SJSA1 (cell line): ENCODE measurements at regions not wholly inside any gene's neighbourhood (a gene's known extent, or its start where the extent isn't known, plus 50 kb on each side); places are given as distances from the start of the nearest gene placed in this dataset.

Source experiments
- DNase-seq, 2 experiments: peaks; one replicate each; pipeline ENCODE4 v3.0.0-alpha.2; 2015 to 2020; ENCODE audit warnings: low spot score in 2 of 2, low read depth in 1 of 2
- H3K27ac ChIP-seq: fragments of 250-450 bp; sonication (Bioruptor Pico); 2 replicates; pipeline ENCODE4 v1.5.1; 2020; ENCODE audit warnings: mild to moderate bottlenecking, moderate library complexity
- H3K27me3 ChIP-seq: fragments of 250-450 bp; sonication (Bioruptor Pico); replicated peaks from 2 replicates; pipeline ENCODE4 v1.5.1; 2020; ENCODE audit warnings: mild to moderate bottlenecking, moderate library complexity
- H3K36me3 ChIP-seq: fragments of 250-450 bp; sonication (Bioruptor Pico); 2 replicates; pipeline ENCODE4 v1.5.1; 2020; ENCODE audit warnings: mild to moderate bottlenecking
- H3K4me1 ChIP-seq: fragments of 250-450 bp; sonication (Bioruptor Pico); replicated peaks from 2 replicates; pipeline ENCODE4 v1.6.1; 2021; ENCODE audit warnings: mild to moderate bottlenecking
- H3K4me3 ChIP-seq: fragments of 250-450 bp; sonication (Bioruptor Pico); 2 replicates; pipeline ENCODE4 v1.5.1; 2020; ENCODE audit warnings: mild to moderate bottlenecking
- H3K9me3 ChIP-seq: fragments of 250-450 bp; sonication (Bioruptor Pico); replicated peaks from 2 replicates; pipeline ENCODE4 v1.5.1; 2020; ENCODE audit warnings: mild to moderate bottlenecking

DNA sequence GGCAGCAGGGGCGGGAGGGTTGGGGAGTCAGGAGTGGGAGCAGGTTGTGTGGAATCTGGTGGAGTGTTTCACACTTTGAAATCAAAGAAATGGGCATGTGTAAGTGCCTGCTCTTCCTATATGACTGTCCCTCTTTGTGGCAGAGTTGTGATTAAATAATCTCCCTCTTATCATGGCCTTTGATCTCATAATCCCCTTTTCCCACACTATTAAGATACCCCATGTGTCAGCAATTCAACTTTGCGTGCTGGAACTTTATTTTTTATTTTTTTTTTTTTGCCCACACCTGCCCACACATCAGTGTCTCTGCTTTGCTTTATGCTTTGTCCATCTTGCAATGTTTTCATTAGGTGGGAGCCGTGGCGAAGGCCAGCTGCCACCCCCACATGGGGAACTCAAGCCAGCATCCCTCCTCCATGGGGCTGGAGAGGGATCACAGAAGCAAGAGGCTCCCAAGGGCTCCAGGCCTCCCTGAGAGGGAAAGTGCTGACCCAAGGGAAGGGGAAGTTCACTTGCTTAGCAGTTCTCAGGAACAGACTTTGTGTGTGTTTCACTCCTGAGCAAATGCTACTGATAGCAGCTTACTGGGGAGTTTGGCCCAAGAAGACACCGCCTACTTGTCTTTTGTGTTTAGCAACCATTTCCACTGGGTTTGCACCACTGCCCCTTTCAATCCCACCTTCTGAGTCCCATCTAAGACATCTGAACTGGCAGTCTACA lies 243.4 kb downstream of the BCL11A start:
- Histone ChIP-seq H3K27me3 (no peaks in the 10 kb centered on the region), H3K4me3 (no peak overlapping the region), H3K4me1 (no peaks in the 10 kb centered on the region), H3K27ac (no peak overlapping the region), H3K9me3 (no peaks in the 10 kb centered on the region), H3K36me3 (no peaks in the 10 kb centered on the region)
- peak in 1 of 2 experiments; percentile 25 for DNase-seq

DNA sequence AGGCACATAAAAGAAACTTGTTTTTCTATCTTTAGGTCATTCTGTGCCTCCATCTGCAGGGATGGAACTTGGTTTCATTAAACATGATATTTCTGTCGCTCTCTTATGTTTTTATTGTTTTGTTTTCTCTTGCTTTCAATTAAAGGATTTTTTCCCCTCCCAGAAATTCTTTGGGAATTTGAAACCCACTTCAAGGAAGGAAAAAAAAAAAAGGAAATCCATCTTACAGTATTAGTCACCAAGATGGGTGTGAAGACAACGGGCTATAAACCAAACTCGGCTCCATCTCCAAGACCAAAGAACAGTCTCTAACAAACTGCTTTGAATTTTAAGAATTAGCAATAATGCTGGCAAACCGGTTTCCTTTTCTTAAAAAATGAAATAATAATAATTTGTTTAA lies 244.1 kb downstream of the BCL11A start:
- Histone ChIP-seq H3K36me3 (no peaks in the 10 kb centered on the region), H3K27me3 (no peaks in the 10 kb centered on the region), H3K9me3 (no peaks in the 10 kb centered on the region), H3K27ac (no peak overlapping the region), H3K4me3 (no peak overlapping the region), H3K4me1 (no peaks in the 10 kb centered on the region)
- no peak for DNase-seq

DNA sequence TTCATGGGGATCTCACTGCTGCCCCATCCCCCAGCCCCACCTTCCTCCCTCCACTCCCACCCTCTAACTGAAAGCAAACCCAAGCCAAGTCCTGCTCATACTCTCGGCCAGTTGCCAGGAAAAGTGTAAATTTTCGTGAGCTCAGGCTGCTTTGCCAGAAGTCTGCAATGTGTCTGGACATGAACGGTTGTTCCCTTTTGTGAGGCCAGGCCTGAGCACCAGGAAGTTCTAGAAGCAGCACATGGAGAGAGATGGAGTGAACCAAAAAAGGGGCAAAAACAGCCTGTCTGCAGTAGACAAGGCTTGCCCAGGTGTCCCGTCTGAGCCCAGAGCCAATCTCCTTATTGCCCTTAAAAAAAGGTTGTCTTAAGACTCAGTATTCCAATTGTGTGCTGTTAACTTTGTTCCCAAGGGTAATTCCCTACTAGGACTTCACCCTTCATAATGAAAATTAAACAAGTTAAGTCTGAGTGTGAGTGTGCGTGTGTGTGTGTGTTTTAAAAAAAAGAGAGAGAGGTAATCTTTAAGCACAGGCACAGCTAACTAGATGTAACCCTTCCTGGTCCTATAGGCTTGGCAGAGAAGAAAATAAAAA lies 247.1 kb downstream of the BCL11A start:
- no peaks in the 10 kb centered on the region for H3K36me3 ChIP-seq
- no peaks in the 10 kb centered on the region for H3K9me3 ChIP-seq
- no peaks in the 10 kb centered on the region for H3K27me3 ChIP-seq
- H3K4me1 ChIP-seq: no peaks in the 10 kb centered on the region
- DNase-seq: no peak
- no peak overlapping the region for H3K27ac ChIP-seq
- H3K4me3 ChIP-seq: no peak overlapping the region

DNA sequence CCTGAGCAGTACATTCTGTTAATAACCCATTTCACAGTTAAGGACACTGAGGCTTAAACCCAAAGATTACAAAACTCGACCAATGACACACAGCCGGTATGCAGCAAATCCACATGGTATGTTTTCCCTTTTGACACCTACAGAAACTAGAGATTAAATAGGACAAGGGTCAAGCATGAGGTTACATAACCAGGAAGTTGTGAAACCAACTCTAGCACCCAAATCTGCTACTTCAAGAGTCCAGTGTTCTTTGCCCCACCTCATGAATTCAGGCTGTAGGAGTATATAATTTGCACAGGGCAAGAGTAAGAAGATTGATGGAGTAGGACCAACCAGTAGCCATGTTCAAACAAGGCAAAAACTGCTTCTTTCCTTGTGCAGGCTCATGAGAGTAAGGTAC lies 249.8 kb downstream of the BCL11A start:
- no peaks in the 10 kb centered on the region for H3K4me1 ChIP-seq
- no peaks in the 10 kb centered on the region for H3K9me3 ChIP-seq
- DNase-seq: no peak
- H3K27me3 ChIP-seq: 0 out of 2 replicates have a peak, but pooled peaks cover 6% of the 10 kb centered on the region
- H3K36me3 ChIP-seq: no peaks in the 10 kb centered on the region
- H3K4me3 ChIP-seq: no peak overlapping the region
- H3K27ac ChIP-seq: no peak overlapping the region

DNA sequence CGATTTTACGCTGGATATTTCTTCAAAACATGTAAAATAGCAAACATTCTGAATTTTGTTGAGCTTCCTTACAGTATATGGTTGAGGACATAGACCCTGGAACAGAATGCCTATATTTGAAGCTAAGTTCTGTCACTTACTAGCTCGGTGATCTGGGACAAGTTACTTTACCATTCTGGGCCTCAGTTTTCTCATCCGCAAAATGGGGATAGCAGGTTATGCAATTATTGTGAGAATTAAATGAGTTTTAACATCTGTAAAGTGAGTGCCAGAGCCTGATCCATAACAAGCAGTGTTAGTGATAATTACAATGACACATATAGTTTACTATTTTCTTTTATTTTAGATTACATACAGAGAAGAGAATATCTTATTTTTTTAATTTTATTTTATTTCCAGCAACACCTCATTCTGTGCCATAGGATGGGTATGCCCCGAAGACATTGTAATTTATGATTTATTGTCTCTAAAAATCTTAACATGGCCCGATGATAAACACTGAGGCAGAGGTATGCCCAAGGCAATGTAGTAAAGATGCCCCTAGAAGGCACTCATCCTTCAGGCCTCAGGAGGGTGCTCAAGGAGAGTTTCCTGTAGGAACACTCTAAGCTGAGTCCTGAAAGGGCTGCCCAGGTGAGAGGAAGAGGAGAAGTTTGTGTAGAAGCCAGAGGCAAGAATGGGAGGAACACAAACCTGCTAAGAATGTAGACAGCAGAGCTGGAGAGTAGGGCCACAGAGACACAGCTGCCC lies 250.9 kb downstream of the BCL11A start:
- no peak overlapping the region for H3K27ac ChIP-seq

DNA sequence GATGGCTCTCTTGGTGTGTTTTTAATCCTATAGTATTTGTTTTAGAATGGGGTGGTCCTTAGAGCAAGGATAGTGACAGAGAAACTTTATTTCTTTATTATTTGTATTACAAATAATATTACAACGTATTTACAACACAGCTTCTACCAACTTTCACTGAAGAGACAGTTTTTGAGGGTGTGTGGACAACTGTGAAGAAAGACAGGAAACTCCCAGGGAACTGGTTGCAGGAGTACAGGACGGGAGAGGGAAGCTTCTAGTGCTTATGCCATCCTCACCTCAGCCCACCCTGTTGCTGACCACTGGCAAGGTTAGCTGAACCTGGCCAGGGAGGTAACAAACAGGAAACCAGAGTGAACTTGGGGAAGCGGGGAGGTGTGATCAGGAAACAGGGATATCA lies 251.7 kb downstream of the BCL11A start:
- no peak overlapping the region for H3K4me3 ChIP-seq
- DNase-seq: no peak
- no peak overlapping the region for H3K27ac ChIP-seq
- no peaks in the 10 kb centered on the region for H3K4me1 ChIP-seq
- no peaks in the 10 kb centered on the region for H3K36me3 ChIP-seq
- H3K9me3 ChIP-seq: no peaks in the 10 kb centered on the region
- H3K27me3 ChIP-seq: 0 out of 2 replicates have a peak, but pooled peaks cover 6% of the 10 kb centered on the region

More for the DNA sequence above, 250.9 kb downstream of the BCL11A start:
- Histone ChIP-seq H3K4me1 (no peaks in the 10 kb centered on the region), H3K9me3 (no peaks in the 10 kb centered on the region), H3K36me3 (no peaks in the 10 kb centered on the region), H3K27me3 (0 out of 2 replicates have a peak, but pooled peaks cover 6% of the 10 kb centered on the region), H3K4me3 (no peak overlapping the region)
- DNase-seq: no peak

DNA sequence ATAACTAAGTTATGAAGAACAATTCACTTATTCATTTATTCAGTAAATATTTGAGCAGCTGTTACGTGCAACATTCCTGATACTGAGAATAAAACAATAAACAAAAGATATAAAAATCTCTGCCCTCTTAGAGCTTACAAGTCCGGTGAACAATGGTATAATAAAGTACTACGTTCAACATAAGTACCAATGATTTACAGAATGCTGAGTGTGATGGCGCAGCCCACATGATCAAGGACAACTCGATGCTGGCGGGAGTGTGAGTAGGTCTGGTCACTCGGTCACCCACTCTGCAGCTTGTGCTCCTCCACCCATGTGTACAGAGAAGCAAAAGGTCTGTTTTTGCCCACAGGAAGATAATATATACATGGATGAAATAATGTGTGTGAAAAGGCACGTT lies 254.3 kb downstream of the BCL11A start:
- no peak for DNase-seq
- H3K4me3 ChIP-seq: no peak overlapping the region
- 0 out of 2 replicates have a peak, but pooled peaks cover 6% of the 10 kb centered on the region for H3K27me3 ChIP-seq
- no peak overlapping the region for H3K27ac ChIP-seq
- no peaks in the 10 kb centered on the region for H3K9me3 ChIP-seq
- no peaks in the 10 kb centered on the region for H3K36me3 ChIP-seq
- no peaks in the 10 kb centered on the region for H3K4me1 ChIP-seq

DNA sequence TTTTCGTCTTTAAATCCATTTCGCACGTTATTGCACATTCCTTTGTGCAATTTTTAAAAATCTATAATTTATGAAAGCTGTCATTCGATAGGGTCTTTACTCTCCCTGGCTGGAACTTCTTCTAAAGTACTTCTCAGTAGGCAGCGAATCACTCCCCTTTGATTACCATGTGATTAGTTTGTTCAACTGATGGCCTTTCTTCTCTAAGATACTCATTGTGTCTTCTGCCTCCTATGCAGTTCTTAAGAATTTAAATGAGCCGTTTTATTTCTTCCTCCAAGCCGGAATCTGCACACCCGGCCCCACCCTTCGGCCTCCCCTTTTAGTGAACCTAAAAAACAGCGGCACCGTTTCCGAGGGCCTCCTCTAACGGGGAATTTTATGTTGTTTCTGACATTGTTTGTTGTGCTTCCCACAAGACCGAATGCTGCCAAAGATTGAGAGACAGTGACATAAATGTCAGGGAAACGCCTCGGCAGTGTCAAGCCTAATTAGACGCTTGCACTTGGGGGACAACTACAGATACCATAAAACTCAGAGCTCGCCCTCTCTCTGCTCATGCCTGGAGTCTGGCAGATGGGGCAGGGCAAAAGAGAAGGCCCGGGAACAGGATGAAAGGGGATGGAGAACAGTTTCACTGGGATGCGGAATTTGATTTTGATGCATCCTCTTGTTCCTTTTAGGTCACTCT lies 255.3 kb downstream of the BCL11A start:
- Histone ChIP-seq H3K9me3 (no peaks in the 10 kb centered on the region), H3K4me3 (no peak overlapping the region), H3K27ac (no peak overlapping the region), H3K36me3 (no peaks in the 10 kb centered on the region), H3K27me3 (0 out of 2 replicates have a peak, but pooled peaks cover 6% of the 10 kb centered on the region), H3K4me1 (no peaks in the 10 kb centered on the region)
- DNase-seq: no peak

DNA sequence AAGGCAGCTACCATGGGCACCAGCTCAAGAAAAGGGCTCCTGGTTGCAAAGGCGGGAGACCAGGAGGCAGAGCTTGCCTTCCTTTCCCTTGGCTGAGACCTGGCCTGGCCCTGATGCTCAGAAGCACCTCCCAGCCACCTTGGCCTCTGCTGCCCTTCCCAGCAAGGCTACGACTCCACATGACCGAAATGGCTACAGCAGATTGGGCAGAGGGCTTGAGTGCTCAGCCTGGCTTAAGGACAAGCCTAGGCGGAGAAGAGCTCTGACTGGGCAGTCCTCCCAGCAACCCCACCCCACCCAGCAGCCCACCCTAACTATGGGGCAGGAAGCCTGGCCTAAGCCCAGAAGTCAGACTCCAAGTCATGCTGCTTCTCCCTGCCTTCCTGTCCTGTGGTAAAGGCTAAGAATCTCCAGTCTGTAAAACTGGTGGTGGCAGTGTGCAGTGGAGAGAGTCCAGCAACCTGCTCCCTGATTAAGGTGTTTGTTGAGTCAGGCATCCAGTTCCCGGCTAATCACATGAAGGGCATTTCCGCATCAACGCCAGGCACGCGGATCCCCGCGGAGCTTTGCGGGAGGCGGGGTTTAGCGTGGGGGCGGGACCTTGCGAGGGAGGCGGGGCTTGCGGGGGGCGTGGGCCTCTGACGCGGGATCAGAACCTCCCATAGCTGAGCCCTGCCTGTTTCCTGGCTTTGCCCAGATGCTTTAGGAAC lies 256.0 kb downstream of the BCL11A start:
- Histone ChIP-seq H3K4me3 (no peak overlapping the region), H3K4me1 (no peaks in the 10 kb centered on the region)
- no peak for DNase-seq

DNA sequence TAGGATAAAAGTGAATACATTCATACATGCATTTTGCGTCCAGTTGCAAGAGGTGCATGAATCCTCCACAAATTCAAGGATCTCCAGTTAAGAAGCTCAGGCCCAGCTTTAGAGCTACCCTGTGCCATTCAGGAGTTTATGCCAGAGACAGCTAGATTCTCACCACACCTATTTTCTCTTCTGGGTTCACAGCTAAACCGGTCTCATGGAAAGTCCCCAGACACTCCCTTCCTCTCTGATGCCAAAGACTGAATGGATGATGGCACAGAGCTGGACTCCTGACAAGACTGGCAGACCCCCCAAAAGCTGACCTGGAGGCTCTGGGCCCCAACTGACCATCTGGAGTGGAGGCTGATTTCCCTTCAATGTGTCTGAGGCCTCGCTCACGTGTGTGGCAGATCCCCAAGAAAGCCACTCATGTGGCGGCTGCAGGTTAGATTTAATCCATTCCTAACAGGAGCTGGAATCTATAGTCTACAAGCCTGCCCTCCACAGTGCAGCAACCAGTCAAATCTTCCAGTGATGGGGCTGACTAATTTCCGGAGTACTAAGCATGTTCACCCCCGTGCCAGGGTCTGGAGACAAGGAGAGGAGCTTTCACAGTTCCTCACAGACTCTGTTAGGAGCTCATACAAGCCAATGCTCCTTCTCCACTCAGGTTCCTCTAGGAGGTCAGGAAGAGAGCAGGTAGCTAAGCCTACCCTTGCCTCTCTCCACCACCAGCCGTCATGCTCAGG lies 257.1 kb downstream of the BCL11A start:
- no peak overlapping the region for H3K4me3 ChIP-seq
- no peaks in the 10 kb centered on the region for H3K36me3 ChIP-seq
- H3K27me3 ChIP-seq: 0 out of 2 replicates have a peak, but pooled peaks cover 6% of the 10 kb centered on the region
- H3K9me3 ChIP-seq: no peaks in the 10 kb centered on the region
- H3K27ac ChIP-seq: no peak overlapping the region
- DNase-seq: no peak
- no peaks in the 10 kb centered on the region for H3K4me1 ChIP-seq

More for the DNA sequence above, 256.0 kb downstream of the BCL11A start:
- Histone ChIP-seq H3K9me3 (no peaks in the 10 kb centered on the region), H3K27ac (no peak overlapping the region), H3K27me3 (0 out of 2 replicates have a peak, but pooled peaks cover 6% of the 10 kb centered on the region), H3K36me3 (no peaks in the 10 kb centered on the region)

DNA sequence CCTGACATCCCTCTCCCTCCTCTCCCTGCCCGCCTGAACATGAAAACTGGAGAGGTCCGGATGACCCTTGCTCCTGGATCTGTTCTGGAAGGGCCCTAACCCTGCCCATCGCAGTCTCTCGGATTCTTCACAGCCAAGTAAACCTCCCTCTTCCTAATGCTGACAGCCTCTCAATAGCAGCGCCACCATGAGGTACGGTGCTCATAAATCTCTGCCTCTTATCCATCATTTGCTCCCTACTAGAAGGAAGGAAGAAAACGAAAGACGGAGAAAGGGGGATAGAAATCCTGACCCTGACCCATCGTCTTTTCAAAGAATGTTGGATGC lies 257.9 kb downstream of the BCL11A start:
- Histone ChIP-seq H3K4me1 (no peaks in the 10 kb centered on the region), H3K27me3 (0 out of 2 replicates have a peak, but pooled peaks cover 4% of the 10 kb centered on the region), H3K36me3 (no peaks in the 10 kb centered on the region), H3K27ac (no peak overlapping the region), H3K9me3 (no peaks in the 10 kb centered on the region), H3K4me3 (no peak overlapping the region)
- no peak for DNase-seq

DNA sequence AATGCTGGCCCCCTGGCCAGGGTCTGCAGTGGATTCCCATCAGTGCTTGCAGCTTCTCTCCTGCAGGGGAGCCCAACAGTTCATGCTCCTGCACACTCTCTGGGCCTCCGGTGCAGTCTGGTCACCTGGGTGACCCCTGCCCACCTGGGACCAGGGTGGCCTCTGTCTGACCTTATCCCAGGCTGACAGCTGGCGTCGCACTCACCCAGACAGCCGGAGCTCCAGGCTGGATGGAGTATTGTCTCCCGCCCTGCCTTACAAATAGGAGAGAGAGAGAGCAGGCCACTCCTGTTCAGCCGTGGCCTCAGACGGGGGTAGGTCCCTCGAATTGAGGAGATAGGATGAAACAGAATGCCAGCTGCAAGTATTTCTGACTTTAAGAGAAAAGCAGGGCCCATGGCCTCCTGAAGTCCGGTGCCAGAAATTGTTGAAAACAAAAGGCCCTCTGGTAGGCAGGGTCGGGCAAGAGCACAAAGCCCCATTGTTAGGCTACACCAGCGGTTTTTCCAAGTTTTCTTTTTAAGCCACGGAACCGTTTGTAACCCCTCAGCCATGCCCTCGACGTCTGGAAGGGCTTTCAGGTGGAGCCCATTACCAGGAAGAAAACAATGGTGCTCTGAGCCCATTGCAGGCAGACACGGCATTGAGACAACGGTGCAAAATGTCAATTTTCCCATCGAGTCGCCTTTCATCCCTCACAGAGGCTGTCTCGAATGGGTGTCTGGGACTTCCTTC lies 258.4 kb downstream of the BCL11A start:
- H3K36me3 ChIP-seq: no peaks in the 10 kb centered on the region
- no peak overlapping the region for H3K27ac ChIP-seq
- no peak for DNase-seq
- H3K27me3 ChIP-seq: no peaks in the 10 kb centered on the region
- no peaks in the 10 kb centered on the region for H3K9me3 ChIP-seq
- no peaks in the 10 kb centered on the region for H3K4me1 ChIP-seq
- H3K4me3 ChIP-seq: no peak overlapping the region
